ENCODE measurements at regions not wholly inside any gene's neighbourhood (a gene's known extent, or its start where the extent isn't known, plus 50 kb on each side); places are given as distances from the start of the nearest gene placed in this dataset.

GRCh38 chr15:89391685-89392257 lies 57.1 kb upstream of the POLG start:
- H3K27ac ChIP-seq = no peak overlapping the region
- H3K9me3 ChIP-seq (replicated peaks) = no peaks in the 10 kb centered on the region
- H3K27me3 ChIP-seq = peaks cover 7% of the 10 kb centered on the region; the same call in 1 of the 2 replicates
- H3K36me3 ChIP-seq = no peaks in the 10 kb centered on the region
- DNase-seq = no peak
- H3K4me3 ChIP-seq = no peak overlapping the region
- no peaks in the 10 kb centered on the region for H3K4me1 ChIP-seq

GRCh38 chr15:89389841-89390603 lies 55.4 kb upstream of the POLG start:
- Histone ChIP-seq H3K4me3 (no peak overlapping the region), H3K27ac (no peak overlapping the region), H3K27me3 (peaks cover 7% of the 10 kb centered on the region; the same call in 1 of the 2 replicates), H3K36me3 (no peaks in the 10 kb centered on the region), H3K4me1 (no peaks in the 10 kb centered on the region), H3K9me3 (replicated peaks) (no peaks in the 10 kb centered on the region)
- peak in 1 of 2 experiments; percentile 22 for DNase-seq

- Histone ChIP-seq H3K4me3 (no peak overlapping the region), H3K27ac (no peak overlapping the region), H3K36me3 (no peaks in the 10 kb centered on the region), H3K4me1 (peaks cover 6% of the 10 kb centered on the region; the same call in 1 of the 2 replicates), H3K27me3 (peaks cover 7% of the 10 kb centered on the region; the same call in 1 of the 2 replicates), H3K9me3 (replicated peaks) (no peaks in the 10 kb centered on the region)
- DNase-seq = no peak
These were observed 52.7 kb upstream of the POLG start for GRCh38 chr15:89387140-89387903.

GRCh38 chr15:89385596-89386331 lies 51.1 kb upstream of the POLG start:
- no peak overlapping the region for H3K27ac ChIP-seq
- H3K27me3 ChIP-seq = peaks cover 7% of the 10 kb centered on the region; the same call in 1 of the 2 replicates
- no peaks in the 10 kb centered on the region for H3K36me3 ChIP-seq
- no peaks in the 10 kb centered on the region for H3K9me3 ChIP-seq (replicated peaks)
- no peak for DNase-seq
- H3K4me3 ChIP-seq = no peak overlapping the region
- peaks cover 6% of the 10 kb centered on the region; the same call in 1 of the 2 replicates for H3K4me1 ChIP-seq
